Esophagus muscularis mucosa (tissue), 3 donors: ENCODE measurements at regions not wholly inside any gene's neighbourhood (a gene's known extent, or its start where the extent isn't known, plus 50 kb on each side); places are given as distances from the start of the nearest gene placed in this dataset.

Source experiments
- POLR2A ChIP-seq: fragments of 450-650 bp; IDR thresholded peaks from one replicate; pipeline ENCODE4 v1.6.1; 2017; ENCODE audit warnings: antibody characterized with exemption, moderate library complexity, mild to moderate bottlenecking, low read depth
- TF ChIP-seq, protein P1 (sequence below), 3 experiments: fragments of 200-600 bp in 2 of 3; fragments of 450-650 bp in 1 of 3; sonication (generic) in 2 of 3; IDR thresholded peaks; one replicate each; pipeline ENCODE4 v1.5.1; 2017 to 2019; ENCODE audit warnings: antibody characterized with exemption in 3 of 3, mild to moderate bottlenecking in 2 of 3, moderate library complexity in 1 of 3

GRCh38 chr12:88750867-88751543, 170.7 kb upstream of the KITLG start:
- TF ChIP-seq, protein P1, sequence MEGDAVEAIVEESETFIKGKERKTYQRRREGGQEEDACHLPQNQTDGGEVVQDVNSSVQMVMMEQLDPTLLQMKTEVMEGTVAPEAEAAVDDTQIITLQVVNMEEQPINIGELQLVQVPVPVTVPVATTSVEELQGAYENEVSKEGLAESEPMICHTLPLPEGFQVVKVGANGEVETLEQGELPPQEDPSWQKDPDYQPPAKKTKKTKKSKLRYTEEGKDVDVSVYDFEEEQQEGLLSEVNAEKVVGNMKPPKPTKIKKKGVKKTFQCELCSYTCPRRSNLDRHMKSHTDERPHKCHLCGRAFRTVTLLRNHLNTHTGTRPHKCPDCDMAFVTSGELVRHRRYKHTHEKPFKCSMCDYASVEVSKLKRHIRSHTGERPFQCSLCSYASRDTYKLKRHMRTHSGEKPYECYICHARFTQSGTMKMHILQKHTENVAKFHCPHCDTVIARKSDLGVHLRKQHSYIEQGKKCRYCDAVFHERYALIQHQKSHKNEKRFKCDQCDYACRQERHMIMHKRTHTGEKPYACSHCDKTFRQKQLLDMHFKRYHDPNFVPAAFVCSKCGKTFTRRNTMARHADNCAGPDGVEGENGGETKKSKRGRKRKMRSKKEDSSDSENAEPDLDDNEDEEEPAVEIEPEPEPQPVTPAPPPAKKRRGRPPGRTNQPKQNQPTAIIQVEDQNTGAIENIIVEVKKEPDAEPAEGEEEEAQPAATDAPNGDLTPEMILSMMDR (IDR thresholded peaks at IDR 0.05) = no peak
- TF ChIP-seq POLR2A = no peak
